ENCODE measurements at regions not wholly inside any gene's neighbourhood (a gene's known extent, or its start where the extent isn't known, plus 50 kb on each side); places are given as distances from the start of the nearest gene placed in this dataset.

GRCh38 chr4:66223068-66223703, 552.9 kb upstream of the EPHA5 start:
- H3K4me3 ChIP-seq: no peak overlapping the region
- no peaks in the 10 kb centered on the region for H3K4me1 ChIP-seq
- H3K27me3 ChIP-seq: no peaks in the 10 kb centered on the region
- H3K36me3 ChIP-seq: no peaks in the 10 kb centered on the region
- no peak overlapping the region for H3K27ac ChIP-seq
- H3K9me3 ChIP-seq: no peaks in the 10 kb centered on the region
- H3K9ac ChIP-seq (ENCODE audit: low read depth in 2 of 2, low read length in 2 of 2): no peak overlapping the region
- intact Hi-C loops (cut with DNase I): no loop called here
- TF ChIP-seq CTCF (IDR thresholded peaks at IDR 0.05): no peak
- DNase-seq: no peak

- no peak for TF ChIP-seq CTCF (IDR thresholded peaks at IDR 0.05)
Measured at GRCh38 chr4:66219401-66219800, 549.1 kb upstream of the EPHA5 start.

DNA sequence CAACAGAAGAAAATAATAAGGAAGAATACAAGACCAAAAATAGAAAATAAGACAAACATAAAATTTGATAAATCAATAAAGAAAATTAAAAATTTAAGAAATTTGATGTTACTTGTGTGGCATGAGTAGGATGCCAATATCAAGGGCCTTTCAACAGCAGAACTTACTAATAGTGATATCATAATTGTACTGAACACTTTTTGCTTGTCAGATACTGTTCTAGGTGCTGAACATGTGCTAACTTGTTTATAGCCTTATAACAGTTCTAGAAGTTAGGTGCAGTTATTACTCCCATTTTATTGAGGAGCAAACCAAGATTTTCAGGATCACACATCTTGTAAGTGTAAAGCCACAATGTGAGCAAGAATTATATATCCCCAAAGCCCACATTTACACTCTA, 546.0 kb upstream of the EPHA5 start:
- TF ChIP-seq CTCF (IDR thresholded peaks at IDR 0.05): no peak
- intact Hi-C loops (cut with DNase I): no loop called here
- H3K4me3 ChIP-seq: no peak overlapping the region
- no peak overlapping the region for H3K27ac ChIP-seq
- no peaks in the 10 kb centered on the region for H3K27me3 ChIP-seq
- no peak overlapping the region for H3K9ac ChIP-seq (ENCODE audit: low read depth in 2 of 2, low read length in 2 of 2)
- H3K4me1 ChIP-seq: no peaks in the 10 kb centered on the region
- H3K36me3 ChIP-seq: no peaks in the 10 kb centered on the region
- DNase-seq: no peak
- no peaks in the 10 kb centered on the region for H3K9me3 ChIP-seq

More at GRCh38 chr4:66219401-66219800, 549.1 kb upstream of the EPHA5 start:
- Histone ChIP-seq H3K9ac (ENCODE audit: low read depth in 2 of 2, low read length in 2 of 2) (no peak overlapping the region), H3K36me3 (no peaks in the 10 kb centered on the region), H3K27ac (no peak overlapping the region), H3K9me3 (no peaks in the 10 kb centered on the region), H3K4me3 (no peak overlapping the region), H3K4me1 (no peaks in the 10 kb centered on the region), H3K27me3 (no peaks in the 10 kb centered on the region)
- intact Hi-C loops (cut with DNase I): no loop called here
- DNase-seq: no peak

DNA sequence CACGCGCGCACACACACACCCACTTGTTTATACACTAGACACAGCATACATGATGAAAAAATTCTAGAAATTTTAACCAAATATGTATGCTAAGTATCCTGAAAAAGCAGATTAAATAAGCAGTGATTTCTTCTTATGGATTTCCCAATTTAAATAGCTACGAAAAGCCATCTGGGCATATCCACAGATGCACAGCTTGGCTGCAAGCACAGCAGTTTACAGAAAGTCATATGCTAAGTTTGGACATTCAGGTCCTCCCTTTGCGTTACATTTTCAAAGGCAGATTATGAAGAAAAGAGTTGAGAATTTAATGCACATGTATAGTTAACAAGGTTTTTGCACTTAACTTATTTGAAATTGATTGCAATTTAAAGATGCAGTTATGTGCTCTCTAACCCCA, 542.2 kb upstream of the EPHA5 start:
- H3K4me1 ChIP-seq: no peaks in the 10 kb centered on the region
- no peak overlapping the region for H3K9ac ChIP-seq (ENCODE audit: low read depth in 2 of 2, low read length in 2 of 2)
- H3K27me3 ChIP-seq: no peaks in the 10 kb centered on the region
- H3K27ac ChIP-seq: no peak overlapping the region
- H3K4me3 ChIP-seq: no peak overlapping the region
- no peaks in the 10 kb centered on the region for H3K36me3 ChIP-seq
- no peak for TF ChIP-seq CTCF (IDR thresholded peaks at IDR 0.05)
- H3K9me3 ChIP-seq: no peaks in the 10 kb centered on the region
- intact Hi-C loops (cut with DNase I): no loop called here
- DNase-seq: no peak

GRCh38 chr4:66204534-66205247, 534.4 kb upstream of the EPHA5 start:
- Histone ChIP-seq H3K4me1 (no peaks in the 10 kb centered on the region), H3K9ac (ENCODE audit: low read depth in 2 of 2, low read length in 2 of 2) (no peak overlapping the region), H3K36me3 (no peaks in the 10 kb centered on the region), H3K27me3 (no peaks in the 10 kb centered on the region), H3K9me3 (no peaks in the 10 kb centered on the region), H3K27ac (no peak overlapping the region), H3K4me3 (no peak overlapping the region)
- TF ChIP-seq CTCF (IDR thresholded peaks at IDR 0.05): no peak
- DNase-seq: no peak
- intact Hi-C loops (cut with DNase I): no loop called here

All from colonic mucosa (tissue), 4 donors.